GM20431 (cell line): ENCODE measurements at regions not wholly inside any gene's neighbourhood (a gene's known extent, or its start where the extent isn't known, plus 50 kb on each side); places are given as distances from the start of the nearest gene placed in this dataset.

ENCODE experiments used
- in situ Hi-C: fragments of 300-500 bp; cut with MseI, MboI; formaldehyde crosslinking; loops from one replicate; pipeline ENCODE4 v1.15.0; 2020; ENCODE audit warnings: low sequenced_read_pairs; ENCODE audit not compliant: unreplicated experiment

DNA sequence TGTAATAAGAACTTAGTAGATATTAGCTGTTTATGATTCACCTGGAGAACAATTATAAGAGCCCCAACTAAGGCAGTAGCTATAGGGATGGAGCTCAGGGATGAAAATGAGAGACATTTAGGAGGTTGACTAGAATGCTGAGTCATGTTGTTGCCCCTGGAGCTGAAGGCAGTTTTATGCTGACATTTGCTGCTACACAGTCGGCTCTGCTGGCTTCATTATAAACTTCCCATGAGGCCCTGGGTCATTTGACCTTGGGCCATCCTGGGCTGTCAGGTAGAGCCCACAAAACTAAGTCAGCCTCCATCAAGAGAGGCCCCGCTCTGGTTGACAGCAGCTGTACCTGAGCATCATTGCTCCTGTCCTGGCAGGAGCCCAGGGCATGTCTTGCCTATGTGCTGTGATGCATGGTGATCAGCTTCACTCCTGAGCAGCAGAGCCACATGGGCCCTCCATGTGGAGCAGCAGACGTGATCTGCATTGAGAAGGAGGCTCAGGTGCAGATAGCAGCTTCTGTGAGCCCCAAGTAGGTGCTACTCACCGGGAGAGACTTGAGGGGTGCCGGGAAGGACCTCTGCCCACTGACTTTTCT lies 112.4 kb downstream of the TBX19 start:
- in situ Hi-C loops, result no loop called here

- in situ Hi-C loops, result no loop called here
These were observed 111.4 kb downstream of the TBX19 start for GRCh38 chr1:168391851-168392681.

DNA sequence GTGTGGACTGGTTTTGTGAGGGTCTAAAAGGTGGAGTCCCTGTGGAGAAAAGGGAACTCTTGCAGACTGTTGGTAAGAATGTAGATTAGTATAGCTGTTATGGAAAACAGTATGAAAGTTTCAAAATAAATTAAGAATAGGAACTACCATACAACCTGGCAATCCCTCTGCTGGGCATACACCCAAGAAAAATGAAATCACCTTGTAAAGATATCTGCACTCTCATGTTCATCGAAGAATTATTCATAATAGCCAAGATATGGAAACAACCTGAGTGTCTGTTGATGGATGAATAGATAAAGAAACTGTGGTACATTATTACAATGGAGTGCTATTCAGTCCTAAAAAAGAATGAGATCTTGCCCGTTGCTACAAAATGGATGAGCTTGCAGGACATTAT lies 109.6 kb downstream of the TBX19 start:
- in situ Hi-C loops, result no loop called here

- in situ Hi-C loops, result no loop called here
These were observed 107.4 kb downstream of the TBX19 start for GRCh38 chr1:168387781-168388760.

- in situ Hi-C loops, result no loop called here
These were observed 106.4 kb downstream of the TBX19 start for GRCh38 chr1:168386949-168387586.

- in situ Hi-C loops, result no loop called here
These were observed 105.8 kb downstream of the TBX19 start for GRCh38 chr1:168386492-168386891.

DNA sequence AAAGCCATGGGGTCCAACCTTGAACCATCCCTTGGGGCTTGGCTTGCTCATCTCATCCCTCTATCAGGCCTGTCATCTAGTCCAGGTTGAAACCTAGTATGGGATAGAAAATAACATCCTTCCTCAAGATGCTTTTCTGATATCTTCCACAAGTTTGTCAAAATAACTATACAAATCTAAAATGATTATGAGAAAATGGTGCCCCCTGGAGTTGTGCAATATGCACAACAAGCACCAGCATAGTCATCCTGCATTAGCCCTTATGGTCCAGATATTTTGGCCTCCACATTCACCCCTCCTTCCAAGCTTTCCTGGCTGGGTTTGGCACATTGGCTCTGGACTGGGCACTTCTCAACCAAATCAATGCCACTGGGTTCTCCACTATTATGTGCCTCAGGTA lies 101.2 kb downstream of the TBX19 start:
- in situ Hi-C loops, result no loop called here

- in situ Hi-C loops, result no loop called here
These were observed 100.3 kb downstream of the TBX19 start for GRCh38 chr1:168380945-168381344.

DNA sequence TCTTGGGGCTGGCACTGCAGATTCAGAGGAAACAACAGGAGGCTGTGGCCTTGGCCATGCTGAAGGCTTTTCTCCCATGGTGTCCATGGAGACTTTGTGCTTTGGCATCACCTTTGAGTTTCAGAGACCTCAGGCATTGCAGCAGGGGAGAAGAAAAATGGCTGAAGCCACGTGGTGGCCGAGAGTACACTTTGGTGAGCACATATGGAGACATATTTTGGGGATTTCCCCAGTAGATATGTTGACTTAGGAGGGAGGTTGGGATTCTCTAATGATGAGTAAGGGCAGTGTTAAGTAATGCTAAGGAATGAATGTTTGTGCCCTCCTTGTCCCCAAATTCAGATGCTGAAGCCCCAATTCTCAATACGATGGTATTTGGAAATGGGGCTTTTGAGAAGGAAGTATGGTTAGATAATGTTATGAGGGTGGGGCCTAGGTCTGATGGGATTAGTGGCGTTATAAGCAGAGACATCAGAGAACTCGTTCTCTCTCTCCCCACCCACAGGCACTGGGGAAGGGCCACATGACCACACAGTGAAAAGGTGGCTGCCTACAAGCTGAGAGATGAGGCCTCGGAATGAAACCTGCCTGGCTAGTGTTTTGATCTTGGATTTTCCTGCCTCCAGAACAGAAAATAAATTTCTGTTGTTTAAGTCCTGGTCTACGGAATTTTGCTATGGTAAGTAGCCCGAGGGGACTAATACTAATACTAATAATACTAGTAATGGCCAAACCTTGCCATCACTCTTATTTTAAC lies 98.6 kb downstream of the TBX19 start:
- in situ Hi-C loops, result no loop called here

DNA sequence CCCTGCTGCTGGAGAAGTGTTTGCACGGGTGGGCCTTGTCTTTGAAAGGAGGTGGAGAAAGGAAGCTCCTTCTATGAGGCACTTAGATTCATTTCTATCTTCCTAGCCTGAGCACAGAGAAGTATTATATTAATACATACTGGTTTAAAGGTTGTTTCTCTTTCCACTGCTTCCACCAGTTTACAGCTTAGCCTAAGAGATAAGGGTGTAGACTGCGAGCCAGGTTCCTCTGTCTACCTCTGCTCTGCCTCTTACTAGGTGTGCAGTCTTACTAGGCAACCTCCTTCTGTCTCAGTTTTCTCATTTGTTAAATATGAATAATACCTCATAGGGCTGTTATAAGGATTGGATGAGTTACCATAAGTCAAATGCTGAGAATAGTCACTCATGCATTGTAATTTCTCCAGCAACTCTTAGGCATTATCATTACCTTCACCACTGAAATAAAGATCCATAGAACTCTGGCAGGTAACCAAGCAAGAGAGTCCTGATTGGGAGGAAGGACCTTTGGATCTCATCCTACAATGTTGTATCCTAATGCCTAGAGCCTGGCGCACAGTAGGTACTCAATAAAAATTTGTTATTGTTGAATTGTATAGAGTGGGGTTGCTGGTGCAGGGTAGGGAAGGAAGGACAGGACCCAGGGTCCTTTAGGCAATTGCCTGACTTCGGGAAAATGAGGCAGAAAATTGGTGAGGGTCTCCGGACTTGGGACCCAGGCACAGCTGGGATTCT lies 95.1 kb downstream of the TBX19 start:
- in situ Hi-C loops, result no loop called here

DNA sequence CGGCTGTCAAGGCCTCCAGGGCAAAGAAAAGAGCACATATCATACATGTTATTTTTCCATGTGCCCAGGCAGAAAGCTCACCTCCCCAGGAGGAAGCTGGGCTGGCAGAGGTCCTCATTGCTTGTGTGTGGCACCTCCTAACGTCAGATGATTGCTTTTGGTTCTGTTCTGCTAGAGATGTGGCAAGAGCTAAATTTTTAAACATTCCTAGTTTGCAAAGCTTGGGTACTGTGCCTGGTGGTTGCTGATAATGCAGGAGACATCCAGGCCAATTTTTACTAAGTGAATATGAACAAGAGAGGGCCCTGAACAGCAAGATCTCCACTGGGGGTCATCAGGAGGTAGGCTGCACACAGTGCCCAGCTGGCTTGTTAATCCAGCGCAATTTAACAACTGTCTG lies 93.9 kb downstream of the TBX19 start:
- in situ Hi-C loops, result no loop called here

DNA sequence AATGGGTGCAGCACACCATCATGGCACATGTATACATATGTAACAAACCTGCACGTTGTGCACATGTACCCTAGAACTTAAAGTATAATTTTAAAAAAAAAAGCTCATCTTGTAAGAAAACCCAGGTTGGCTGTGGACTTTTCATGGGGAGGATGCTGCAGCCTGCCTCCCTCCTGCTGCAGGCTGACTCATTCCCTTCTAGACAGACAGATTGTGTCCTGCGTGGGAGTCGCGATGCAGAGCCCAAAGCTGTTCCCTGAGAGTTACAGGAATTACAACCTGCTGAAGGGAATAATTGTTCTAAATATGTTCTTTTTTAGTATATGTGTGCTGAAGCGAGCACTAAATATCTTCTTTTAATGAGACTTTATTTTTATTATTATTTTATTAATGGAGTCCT lies 93.2 kb downstream of the TBX19 start:
- in situ Hi-C loops, result no loop called here

DNA sequence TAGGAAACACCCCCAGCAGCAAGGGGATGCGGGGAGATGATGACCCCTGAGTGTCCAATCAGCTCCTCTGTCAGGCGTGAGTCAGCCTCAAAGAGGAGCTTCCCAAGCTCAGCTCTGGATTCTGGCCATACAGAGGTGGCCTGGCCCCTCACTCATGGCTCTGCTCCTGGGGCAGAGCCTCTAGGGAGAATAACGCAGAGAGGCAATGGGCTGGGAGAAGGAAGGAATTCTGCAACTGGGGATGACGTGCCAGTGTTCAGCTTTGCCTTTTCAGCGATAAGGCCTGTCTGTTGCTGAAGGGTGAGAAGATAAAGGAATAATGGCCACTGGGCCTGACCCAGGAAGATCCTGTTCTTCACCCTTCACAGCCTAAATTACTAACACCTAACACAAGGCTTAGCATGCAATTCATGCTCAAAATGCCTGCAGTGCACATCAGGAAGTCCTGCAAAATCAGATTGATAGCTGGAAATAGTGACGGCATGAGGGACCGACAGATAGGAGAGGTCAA lies 92.2 kb downstream of the TBX19 start:
- in situ Hi-C loops, result no loop called here

DNA sequence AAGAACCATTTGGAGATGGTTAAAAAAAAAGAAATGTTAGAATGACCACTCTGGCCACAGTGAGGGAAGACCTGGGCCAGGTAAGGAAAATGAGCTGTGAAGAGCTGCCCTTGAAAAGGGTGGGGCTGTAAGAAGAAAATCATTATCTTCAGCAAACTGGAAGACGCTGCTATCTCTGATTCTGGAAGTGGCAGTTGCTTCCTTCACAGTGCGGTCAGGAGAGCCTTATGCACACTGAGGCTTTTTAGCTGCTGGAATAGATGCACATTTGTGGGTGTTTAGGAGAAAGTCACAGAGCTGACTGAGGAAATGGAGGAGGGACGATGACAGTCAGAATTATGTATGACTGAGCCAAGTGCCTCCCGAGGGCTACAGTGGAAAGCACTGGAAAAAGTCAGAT lies 91.6 kb downstream of the TBX19 start:
- in situ Hi-C loops, result no loop called here

DNA sequence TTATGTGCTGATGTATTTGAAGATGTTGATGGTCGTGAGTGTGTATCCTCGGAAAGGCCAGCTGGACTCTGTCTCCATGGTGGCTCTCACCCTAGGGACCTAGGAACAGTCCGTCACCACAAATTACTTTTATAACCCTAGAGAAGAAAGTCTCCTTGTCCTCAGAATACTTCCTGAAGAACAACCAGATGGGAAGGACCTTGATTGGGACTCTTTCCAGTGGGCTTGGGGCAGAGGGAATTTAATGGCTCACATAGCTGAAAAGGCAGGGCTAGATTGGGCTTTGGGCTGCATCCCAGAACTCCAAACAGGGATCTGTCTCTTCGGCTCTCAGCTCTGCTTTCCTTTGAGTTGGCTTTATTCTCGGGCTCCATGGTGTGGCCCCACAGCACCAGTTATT lies 90.8 kb downstream of the TBX19 start:
- in situ Hi-C loops, result no loop called here

DNA sequence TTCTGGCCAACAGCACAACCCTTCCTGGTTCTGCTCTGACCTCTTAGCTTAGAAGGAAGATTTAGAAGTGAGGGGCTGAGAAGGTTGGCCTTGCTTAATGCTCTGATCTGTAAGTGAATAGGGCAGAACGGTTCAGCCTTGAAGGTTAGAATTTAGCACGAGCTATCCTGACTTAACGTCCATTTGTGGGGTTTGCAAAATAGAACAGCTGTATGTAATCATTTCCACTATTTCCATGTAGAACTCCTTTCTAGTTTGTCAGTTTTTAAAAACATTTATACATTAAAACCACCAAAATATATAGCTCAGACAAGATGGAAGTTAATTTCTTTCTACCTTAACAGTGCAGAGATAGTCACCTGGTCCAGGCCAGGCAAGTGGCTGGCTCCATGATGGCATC lies 89.9 kb downstream of the TBX19 start:
- in situ Hi-C loops, result no loop called here

DNA sequence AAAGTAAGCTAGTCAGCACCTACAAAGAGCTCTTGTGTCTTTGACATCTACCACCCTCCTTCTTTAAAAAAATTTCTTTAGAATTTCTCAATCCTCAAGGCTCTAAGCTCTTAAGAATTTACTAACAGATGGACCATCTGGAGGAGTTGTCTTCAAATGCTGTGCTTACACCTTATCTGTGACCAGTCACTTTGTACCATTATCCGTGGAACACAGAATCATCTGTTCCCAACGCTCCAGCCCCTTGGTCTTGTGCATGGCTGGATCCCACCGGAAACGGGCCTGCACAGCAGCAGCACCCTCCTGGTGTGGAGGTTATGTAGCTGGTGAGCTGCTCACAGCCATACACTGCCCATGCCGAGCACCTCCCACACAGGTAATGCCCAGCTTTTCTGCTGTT lies 89.0 kb downstream of the TBX19 start:
- in situ Hi-C loops, result no loop called here

GRCh38 chr1:168368131-168368530 lies 87.5 kb downstream of the TBX19 start:
- in situ Hi-C loops, result no loop called here
